ENCODE measurements at regions not wholly inside any gene's neighbourhood (a gene's known extent, or its start where the extent isn't known, plus 50 kb on each side); places are given as distances from the start of the nearest gene placed in this dataset.

DNA sequence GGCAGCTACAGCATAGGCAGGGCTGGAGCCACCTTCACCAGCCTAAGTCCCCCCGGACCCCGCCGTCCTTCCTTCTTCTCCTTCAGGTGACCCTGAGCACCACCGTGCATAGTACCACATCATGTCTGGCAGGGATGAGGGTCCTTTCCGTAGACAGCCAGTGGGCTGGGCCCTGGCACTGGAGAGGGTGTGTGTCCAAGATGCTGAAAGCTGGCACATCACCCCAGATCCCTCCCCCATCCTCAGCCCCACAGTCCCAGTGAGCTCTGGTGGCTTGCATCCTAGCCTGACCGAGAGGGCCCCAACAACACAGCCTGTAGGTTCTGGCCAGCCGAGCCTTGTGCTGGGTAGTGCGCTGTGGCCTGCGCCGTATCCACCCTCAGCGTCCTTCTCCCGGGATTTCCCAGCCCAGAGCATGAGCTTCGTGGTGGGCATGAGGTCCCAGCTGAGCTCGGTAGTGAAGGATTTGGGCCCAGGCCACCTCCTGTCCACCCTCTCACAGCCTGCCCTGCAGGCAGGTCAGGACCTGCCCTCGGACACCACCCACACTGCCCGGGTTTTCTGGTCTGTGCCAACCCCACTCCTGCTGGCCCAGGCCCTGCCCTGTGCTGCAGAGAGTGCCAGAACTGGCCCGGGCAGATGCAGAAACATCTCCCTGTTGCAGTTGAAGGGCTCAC lies 1124.3 kb downstream of the BRD1 start:
- Histone ChIP-seq H3K27me3 (no peaks in the 10 kb centered on the region), H3K4me3 (no peak overlapping the region), H3K36me3 (no peaks in the 10 kb centered on the region), H3K9me3 (no peaks in the 10 kb centered on the region), H3K4me1 (no peaks in the 10 kb centered on the region), H3K27ac (no peak overlapping the region)
- TF ChIP-seq, protein P1, sequence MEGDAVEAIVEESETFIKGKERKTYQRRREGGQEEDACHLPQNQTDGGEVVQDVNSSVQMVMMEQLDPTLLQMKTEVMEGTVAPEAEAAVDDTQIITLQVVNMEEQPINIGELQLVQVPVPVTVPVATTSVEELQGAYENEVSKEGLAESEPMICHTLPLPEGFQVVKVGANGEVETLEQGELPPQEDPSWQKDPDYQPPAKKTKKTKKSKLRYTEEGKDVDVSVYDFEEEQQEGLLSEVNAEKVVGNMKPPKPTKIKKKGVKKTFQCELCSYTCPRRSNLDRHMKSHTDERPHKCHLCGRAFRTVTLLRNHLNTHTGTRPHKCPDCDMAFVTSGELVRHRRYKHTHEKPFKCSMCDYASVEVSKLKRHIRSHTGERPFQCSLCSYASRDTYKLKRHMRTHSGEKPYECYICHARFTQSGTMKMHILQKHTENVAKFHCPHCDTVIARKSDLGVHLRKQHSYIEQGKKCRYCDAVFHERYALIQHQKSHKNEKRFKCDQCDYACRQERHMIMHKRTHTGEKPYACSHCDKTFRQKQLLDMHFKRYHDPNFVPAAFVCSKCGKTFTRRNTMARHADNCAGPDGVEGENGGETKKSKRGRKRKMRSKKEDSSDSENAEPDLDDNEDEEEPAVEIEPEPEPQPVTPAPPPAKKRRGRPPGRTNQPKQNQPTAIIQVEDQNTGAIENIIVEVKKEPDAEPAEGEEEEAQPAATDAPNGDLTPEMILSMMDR (IDR thresholded peaks at IDR 0.05) = no peak
- no peak for DNase-seq (ENCODE audit: low spot score)

DNA sequence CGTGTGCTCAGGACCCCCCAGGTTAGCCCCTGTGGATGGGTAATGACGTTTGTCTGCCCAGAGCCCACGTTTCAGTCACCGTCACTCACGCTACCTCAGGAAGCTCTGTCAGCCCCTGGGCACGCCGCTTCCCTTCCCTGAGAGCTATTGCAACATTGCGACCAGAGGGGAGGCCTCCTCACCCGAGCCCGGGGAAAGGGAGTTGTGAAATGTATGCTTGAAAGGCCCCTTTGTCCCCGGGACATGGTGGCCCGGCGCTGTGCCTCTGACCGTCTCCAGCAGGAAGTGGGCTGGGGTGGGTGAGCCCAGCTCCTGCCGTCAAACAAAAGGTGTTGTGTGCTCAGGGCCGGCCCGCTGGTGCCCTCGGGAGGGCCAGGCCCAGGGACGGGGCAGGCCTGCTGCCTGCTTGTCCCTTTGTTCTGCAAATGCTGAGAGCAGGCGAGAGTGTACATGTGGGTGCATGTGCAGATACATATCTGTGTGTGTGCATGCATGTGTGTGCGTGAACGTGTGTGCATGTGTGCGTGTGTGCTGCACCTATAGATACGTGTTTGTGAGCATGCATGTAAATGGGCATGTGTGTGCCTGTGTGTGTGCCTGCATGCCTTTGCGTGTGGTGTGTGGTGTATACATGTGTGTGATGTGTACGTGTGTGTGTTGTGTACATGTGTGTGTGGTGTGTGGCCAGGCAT lies 1125.0 kb downstream of the BRD1 start:
- Histone ChIP-seq H3K27ac (no peak overlapping the region), H3K4me3 (no peak overlapping the region), H3K9me3 (no peaks in the 10 kb centered on the region), H3K36me3 (no peaks in the 10 kb centered on the region), H3K4me1 (no peaks in the 10 kb centered on the region), H3K27me3 (no peaks in the 10 kb centered on the region)
- TF ChIP-seq, protein P1 (IDR thresholded peaks at IDR 0.05) = no peak
- DNase-seq (ENCODE audit: low spot score) = no peak

DNA sequence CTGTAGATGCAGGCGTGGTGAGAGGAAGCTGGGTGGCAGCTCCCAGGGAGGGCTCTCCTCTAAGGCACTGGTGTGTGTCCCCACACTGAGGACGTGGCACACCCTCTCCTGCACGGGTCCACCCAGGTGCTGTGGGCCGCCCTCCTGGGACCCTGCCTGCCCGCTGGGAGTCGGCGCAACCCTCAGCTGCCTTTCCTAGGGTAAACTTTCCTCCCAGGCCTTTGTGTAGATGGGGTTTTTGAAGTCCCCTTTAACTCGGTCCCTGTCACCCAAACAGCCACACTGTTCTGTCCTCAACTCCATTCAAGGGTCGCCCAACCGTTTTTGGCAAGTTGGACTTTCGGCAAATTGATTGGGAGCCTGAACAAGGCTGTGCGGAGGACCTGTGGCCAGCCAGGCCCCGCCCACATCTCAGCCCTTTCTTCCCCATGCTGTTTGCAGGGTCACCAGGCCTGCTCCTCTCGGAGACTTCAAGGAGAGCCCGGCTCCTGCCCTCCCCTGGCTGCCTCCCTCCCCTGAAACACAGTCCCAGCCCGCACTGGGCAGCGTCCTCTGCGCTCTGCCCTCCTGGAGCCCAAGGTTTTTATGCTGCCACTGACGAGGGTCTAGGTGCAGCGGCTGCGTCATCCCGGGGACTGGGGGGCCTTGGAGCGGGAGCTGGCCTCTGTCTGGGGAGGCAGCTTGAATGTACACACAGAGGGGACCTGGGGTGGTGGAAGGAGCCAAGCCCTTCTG lies 1126.2 kb downstream of the BRD1 start:
- no peaks in the 10 kb centered on the region for H3K4me1 ChIP-seq
- TF ChIP-seq, protein P1 (IDR thresholded peaks at IDR 0.05) = no peak
- H3K9me3 ChIP-seq = no peaks in the 10 kb centered on the region
- no peak overlapping the region for H3K4me3 ChIP-seq
- no peak overlapping the region for H3K27ac ChIP-seq
- H3K36me3 ChIP-seq = no peaks in the 10 kb centered on the region
- H3K27me3 ChIP-seq = no peaks in the 10 kb centered on the region
- DNase-seq (ENCODE audit: low spot score) = no peak

DNA sequence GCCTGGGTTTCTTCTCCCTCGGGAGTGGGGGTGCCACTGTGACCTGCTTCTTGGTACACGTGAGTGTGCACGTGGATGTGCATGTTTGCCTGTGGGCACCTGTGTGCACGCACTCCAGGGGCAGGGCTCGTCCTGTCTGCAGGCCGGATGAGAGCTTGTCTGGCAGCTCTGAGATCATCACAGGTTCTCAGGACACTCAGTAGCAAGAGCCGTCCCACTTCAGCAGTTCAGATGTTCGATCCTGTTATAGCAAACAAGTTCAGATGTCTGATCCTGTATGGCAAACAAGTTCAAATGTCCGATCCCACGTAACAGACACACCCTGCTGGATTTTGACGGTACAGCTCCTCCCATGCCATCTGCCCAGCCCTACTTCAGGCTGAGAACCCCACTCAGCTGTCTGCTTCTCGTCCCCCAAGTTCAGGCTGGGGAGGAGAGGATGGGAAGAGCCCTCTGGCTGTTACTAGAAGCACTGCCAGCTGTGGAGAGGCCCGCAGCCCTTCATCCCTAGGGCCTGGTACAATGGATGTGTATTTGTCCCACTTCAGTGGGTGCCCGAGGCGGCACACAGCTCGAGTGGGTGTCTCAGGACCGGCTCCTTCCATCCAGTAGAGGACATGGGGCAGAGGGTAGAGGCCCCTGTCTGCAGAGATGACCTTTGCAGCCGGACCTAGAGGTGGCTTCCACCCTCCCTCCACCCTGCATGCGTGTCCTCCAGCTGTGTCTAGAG lies 1126.9 kb downstream of the BRD1 start:
- TF ChIP-seq, protein P1 (IDR thresholded peaks at IDR 0.05) = no peak
- H3K9me3 ChIP-seq = no peaks in the 10 kb centered on the region
- no peaks in the 10 kb centered on the region for H3K4me1 ChIP-seq
- no peak overlapping the region for H3K27ac ChIP-seq
- H3K27me3 ChIP-seq = no peaks in the 10 kb centered on the region
- DNase-seq (ENCODE audit: low spot score) = no peak
- H3K4me3 ChIP-seq = no peak overlapping the region
- H3K36me3 ChIP-seq = no peaks in the 10 kb centered on the region

DNA sequence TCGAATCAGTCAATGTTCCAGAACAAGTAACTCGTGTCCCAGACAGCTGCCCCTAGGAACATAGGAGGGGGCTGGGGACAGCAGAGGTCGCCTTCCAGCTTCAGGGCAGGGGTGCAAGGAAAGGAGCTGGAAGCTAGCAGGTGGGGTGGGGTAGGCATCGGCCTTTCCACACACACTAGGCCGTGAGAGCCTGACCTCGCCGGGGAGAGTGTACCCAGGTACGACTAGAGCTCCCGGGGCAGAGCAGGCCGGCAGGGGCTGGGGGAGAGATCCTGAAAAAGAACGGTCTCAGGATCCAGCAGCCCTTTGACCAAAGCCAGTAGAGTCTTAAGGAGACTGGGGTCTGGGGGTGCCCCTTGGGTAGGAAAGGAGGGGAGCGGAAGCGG lies 1127.5 kb downstream of the BRD1 start:
- no peak overlapping the region for H3K4me3 ChIP-seq
- no peaks in the 10 kb centered on the region for H3K9me3 ChIP-seq
- no peaks in the 10 kb centered on the region for H3K27me3 ChIP-seq
- no peak for DNase-seq (ENCODE audit: low spot score)
- TF ChIP-seq, protein P1 (IDR thresholded peaks at IDR 0.05) = no peak
- no peaks in the 10 kb centered on the region for H3K36me3 ChIP-seq
- H3K4me1 ChIP-seq = no peaks in the 10 kb centered on the region
- no peak overlapping the region for H3K27ac ChIP-seq

All from right atrium auricular region (tissue), 2 donors.